K562 (cell line): ENCODE measurements at regions not wholly inside any gene's neighbourhood (a gene's known extent, or its start where the extent isn't known, plus 50 kb on each side); places are given as distances from the start of the nearest gene placed in this dataset.

ENCODE experiments used
- ATAC-seq: fragments of 200-7000 bp; cut with Tn5 transposase; 3 replicates; pipeline ENCODE4 v1.9.1; 2020; ENCODE audit warnings: moderate library complexity
- BruUV-seq: library from RNA; stranded (reverse); fragments of 400-500 nt; replicated peaks from 2 replicates; lab custom pipeline; 2021; lab: Mats Ljungman, UMichigan
- CTCF ChIA-PET: fragments of 300-600 bp; formaldehyde crosslinking; extraction: SDS; loops from one replicate; lab custom pipeline; 2021; ENCODE audit warnings: low intra/inter-chr PET ratio; lab: Yijun Ruan, JAX
- POLR2A ChIA-PET: fragments of 300-600, 350-650 bp; sonication (Branson Sonifier 250); formaldehyde crosslinking; extraction: SDS; loops from one replicate; lab custom pipeline; 2021; ENCODE audit warnings: antibody characterized with exemption, inconsistent platforms; lab: Yijun Ruan, JAX
- DNase-seq, 4 experiments: peaks; one replicate each; pipeline versions ENCODE4 v3.0.0 to v3.0.0-alpha.2; 2011 to 2018; ENCODE audit warnings: low spot score in 3 of 4, mixed read lengths in 3 of 4; ENCODE audit errors: extremely low read depth in 1 of 4
- FAIRE-seq: peaks from 2 replicates; lab custom pipeline; 2011; peaks lifted over from hg19 to GRCh38; lab: Jason Lieb, UNC
- H2AFZ ChIP-seq: 2 replicates; pipeline ENCODE4 v1.6.0; 2011; ENCODE audit warnings: low read depth, low read length, control low read depth, inconsistent platforms
- H3K27ac ChIP-seq: fragments of 200-600 bp; 3 replicates; pipeline ENCODE4 v1.8.0; 2011; ENCODE audit warnings: low read depth, mild to moderate bottlenecking, control low read depth, inconsistent platforms, low read length, moderate library complexity, mixed read lengths; ENCODE audit errors: extremely low read depth
- H3K27me3 ChIP-seq, 2 experiments: fragments of 300-600 bp in 1 of 2; 2 replicates in 1 of 2; 3 replicates in 1 of 2; pipeline versions ENCODE4 v1.6.0 to v1.8.0; 2011; ENCODE audit warnings: inconsistent platforms in 2 of 2, low read length in 2 of 2, mild to moderate bottlenecking in 1 of 2, mixed read lengths in 1 of 2, moderate library complexity in 1 of 2; ENCODE audit not compliant: control insufficient read depth in 2 of 2, insufficient read depth in 2 of 2
- H3K36me3 ChIP-seq: fragments of 300-600 bp; 3 replicates; pipeline ENCODE4 v1.8.0; 2011; ENCODE audit warnings: mild to moderate bottlenecking, low read length, inconsistent platforms; ENCODE audit not compliant: control insufficient read depth, insufficient read depth
- H3K4me1 ChIP-seq, 2 experiments: fragments of 200-600 bp in 1 of 2; replicated peaks in 1 of 2; 2 replicates in 1 of 2; 3 replicates in 1 of 2; pipeline versions ENCODE4 v1.5.1 to v1.8.0; 2011; ENCODE audit warnings: inconsistent platforms in 2 of 2, low read length in 2 of 2, mild to moderate bottlenecking in 1 of 2, mixed read lengths in 1 of 2, moderate library complexity in 1 of 2; ENCODE audit not compliant: control insufficient read depth in 2 of 2, insufficient read depth in 2 of 2
- H3K4me2 ChIP-seq: 2 replicates; pipeline ENCODE4 v1.6.1; 2011; ENCODE audit warnings: low read length, control low read depth, inconsistent platforms, mixed read lengths; ENCODE audit not compliant: insufficient read depth
- H3K4me3 ChIP-seq: fragments of 200-600 bp; sonication (generic), shearing (Covaris generic); 2 replicates; pipeline ENCODE4 v1.5.1; 2016; ENCODE audit warnings: control low read depth, inconsistent platforms
- H3K79me2 ChIP-seq: fragments of 200-600 bp; 3 replicates; pipeline ENCODE4 v1.8.0; 2011; ENCODE audit warnings: low read length, inconsistent platforms; ENCODE audit not compliant: control insufficient read depth, insufficient read depth
- H3K9ac ChIP-seq, 2 experiments: 2 replicates each; pipeline versions ENCODE4 v1.6.0 to v1.6.1; 2011; ENCODE audit warnings: low read depth in 2 of 2, low read length in 2 of 2, control low read depth in 1 of 2, inconsistent platforms in 1 of 2, mild to moderate bottlenecking in 1 of 2, mixed read lengths in 1 of 2; ENCODE audit not compliant: insufficient read depth in 1 of 2
- H3K9me1 ChIP-seq: one replicate; pipeline ENCODE4 v1.6.0; 2011; ENCODE audit warnings: inconsistent platforms, mild to moderate bottlenecking, low read length, moderate library complexity; ENCODE audit not compliant: control insufficient read depth, insufficient read depth
- H3K9me3 ChIP-seq: replicated peaks from 2 replicates; pipeline ENCODE4 v1.5.1; 2011; ENCODE audit warnings: low read depth, low read length, inconsistent platforms; ENCODE audit not compliant: control insufficient read depth, insufficient read depth
- H4K20me1 ChIP-seq: replicated peaks from 2 replicates; pipeline ENCODE4 v1.6.1; 2011; ENCODE audit warnings: low read length, inconsistent platforms, mixed read lengths; ENCODE audit not compliant: control insufficient read depth, insufficient read depth
- ARID1B ChIP-seq: fragments of 450-650 bp; IDR thresholded peaks from 2 replicates; pipeline ENCODE4 v1.6.1; 2016; ENCODE audit warnings: antibody characterized with exemption, mild to moderate bottlenecking, inconsistent platforms
- ATF6 ChIP-seq: sonication (generic); formaldehyde crosslinking; IDR thresholded peaks from 2 replicates; pipeline ENCODE4 v1.4.0; 2020; ENCODE audit warnings: mild to moderate bottlenecking, missing genetic modification reagents
- NFXL1 ChIP-seq: fragments of 450-650 bp; formaldehyde crosslinking; IDR thresholded peaks from 2 replicates; pipeline ENCODE4 v1.4.0; 2021; ENCODE audit warnings: mild to moderate bottlenecking
- TFE3 ChIP-seq: fragments of 450-650 bp; formaldehyde crosslinking; IDR thresholded peaks from 2 replicates; pipeline ENCODE4 v1.4.0; 2020; ENCODE audit warnings: mild to moderate bottlenecking, mixed read lengths
- ZNF318 ChIP-seq, 2 experiments: fragments of 450-650 bp; IDR thresholded peaks; 2 replicates each; pipeline ENCODE4 v1.6.1; 2016; ENCODE audit warnings: mild to moderate bottlenecking in 2 of 2, borderline replicate concordance in 1 of 2, low read depth in 1 of 2, moderate library complexity in 1 of 2
- WGBS: fragments of 100-300 bp; shearing (Covaris generic); methylation state at CpG from one replicate; pipeline ENCODE4 v1.1.6; 2016; ENCODE audit warnings: low coverage, mixed read lengths; ENCODE audit not compliant: insufficient coverage; ENCODE audit errors: missing lambda C conversion rate; 5-methylcytosine and 5-hydroxymethylcytosine counted together
- in situ Hi-C: fragments of 300-500 bp; cut with MboI; formaldehyde crosslinking; loops from 4 replicates; pipeline ENCODE4 v1.15.0; 2018; ENCODE audit warnings: inconsistent platforms, mixed read lengths
- intact Hi-C: fragments of 100-400 bp; cut with micrococcal nuclease; formaldehyde crosslinking; loops from 2 replicates; pipeline ENCODE4 v1.14.2; 2022

- no peaks in the 10 kb centered on the region for H4K20me1 ChIP-seq
- BruUV-seq = no TSS peak
- no peak overlapping the region for H3K4me3 ChIP-seq
- ChIA-PET POLR2A (interaction anchor here (0.6 kb wide), 1 partner anchor 344 kb away, joined by 3 read pairs; no protein-coding TSS in a partner anchor), CTCF (no interaction called here)
- H2AFZ ChIP-seq = no peak overlapping the region
- FAIRE-seq = no peak
- 0% methylated on average over 5 of the region's 5 CpGs for WGBS
- ATAC-seq = no peak
- DNase-seq = no peak
- no peak overlapping the region for H3K9ac ChIP-seq
- no peak overlapping the region for H3K27ac ChIP-seq
- TF ChIP-seq ARID1B (no peak), NFXL1 (CRISPR knock-in tag) (no peak), ZNF318 (IDR thresholded peaks at IDR 0.05; ENCODE audit: borderline replicate concordance in 1 of 2, low read depth in 1 of 2) (no peak), ATF6 (no peak), TFE3 (peak; percentile 70)
- H3K4me1 ChIP-seq = no peaks in the 10 kb centered on the region
- intact Hi-C loops (no loop called here), in situ Hi-C loops (no loop called here)
- no peaks in the 10 kb centered on the region for H3K27me3 ChIP-seq
- H3K9me3 ChIP-seq = no peaks in the 10 kb centered on the region
- no peak overlapping the region for H3K4me2 ChIP-seq
- no peaks in the 10 kb centered on the region for H3K36me3 ChIP-seq
- H3K79me2 ChIP-seq = no peaks in the 10 kb centered on the region
- no peaks in the 10 kb centered on the region for H3K9me1 ChIP-seq
Observed at GRCh38 chr4:181692965-181693364, 550.2 kb upstream of the TENM3 start.
